CD8-positive, alpha-beta memory T cell (primary cell): ENCODE measurements at regions not wholly inside any gene's neighbourhood (a gene's known extent, or its start where the extent isn't known, plus 50 kb on each side); places are given as distances from the start of the nearest gene placed in this dataset.

Experiments
- CTCF ChIA-PET: fragments of 350-600 bp; sonication (Branson Sonifier 250); formaldehyde crosslinking; loops from one replicate; lab custom pipeline; 2021; ENCODE audit warnings: antibody characterized with exemption; lab: Charles Lee
- POLR2A ChIA-PET: fragments of 350-600 bp; sonication (Branson Sonifier 250); formaldehyde crosslinking; loops from one replicate; lab custom pipeline; 2021; ENCODE audit warnings: antibody characterized with exemption; lab: Charles Lee
- DNase-seq, 5 donors: peaks; one replicate each; pipeline versions ENCODE4 v3.0.0 to v3.0.0-alpha.2; 2020 to 2022; ENCODE audit warnings: mixed read lengths in 1 of 5
- H3K27ac ChIP-seq: one replicate; pipeline ENCODE4 v1.7.0; 2013; ENCODE audit warnings: low read depth, mild to moderate bottlenecking, low read length, moderate library complexity
- H3K27me3 ChIP-seq: 2 replicates; pipeline ENCODE4 v1.7.0; 2013; ENCODE audit warnings: low read length, mild to moderate bottlenecking; ENCODE audit not compliant: insufficient read depth, poor library complexity, severe bottlenecking
- H3K36me3 ChIP-seq: 2 replicates; pipeline ENCODE4 v1.7.0; 2013; ENCODE audit warnings: mild to moderate bottlenecking, low read length, moderate library complexity; ENCODE audit not compliant: insufficient read depth
- H3K4me1 ChIP-seq: 2 replicates; pipeline ENCODE4 v1.7.0; 2013; ENCODE audit warnings: mild to moderate bottlenecking, low read length, moderate library complexity; ENCODE audit not compliant: insufficient read depth
- H3K4me3 ChIP-seq: 2 replicates; pipeline ENCODE4 v1.7.0; 2013; ENCODE audit warnings: mild to moderate bottlenecking, low read length
- H3K9me3 ChIP-seq: 2 replicates; pipeline ENCODE4 v1.7.0; 2013; ENCODE audit warnings: mild to moderate bottlenecking, low read length
- H3K27ac Mint-ChIP-seq, 8 donors: one replicate each; pipeline ENCODE4 v1.8.0; 2020 to 2021; ENCODE audit warnings: mixed read lengths in 8 of 8, mild to moderate bottlenecking in 6 of 8, inconsistent platforms in 3 of 8, moderate library complexity in 3 of 8
- H3K27me3 Mint-ChIP-seq, 2 donors: one replicate each; pipeline ENCODE4 v1.8.0; 2020 to 2021; ENCODE audit warnings: mixed read lengths in 2 of 2, mild to moderate bottlenecking in 1 of 2, moderate library complexity in 1 of 2
- H3K36me3 Mint-ChIP-seq, 3 donors: one replicate each; pipeline ENCODE4 v1.8.0; 2020 to 2021; ENCODE audit warnings: mixed read lengths in 3 of 3, inconsistent platforms in 1 of 3, mild to moderate bottlenecking in 1 of 3
- H3K4me1 Mint-ChIP-seq, 3 donors: one replicate each; pipeline ENCODE4 v1.8.0; 2020 to 2021; ENCODE audit warnings: mixed read lengths in 3 of 3, inconsistent platforms in 1 of 3, mild to moderate bottlenecking in 1 of 3
- H3K4me3 Mint-ChIP-seq, 7 donors: one replicate each; pipeline ENCODE4 v1.8.0; 2020 to 2021; ENCODE audit warnings: mixed read lengths in 7 of 7, mild to moderate bottlenecking in 6 of 7, moderate library complexity in 4 of 7, inconsistent platforms in 2 of 7
- H3K9me3 Mint-ChIP-seq, 5 donors: one replicate each; pipeline ENCODE4 v1.8.0; 2020 to 2022; ENCODE audit warnings: mixed read lengths in 5 of 5, mild to moderate bottlenecking in 3 of 5, moderate library complexity in 2 of 5, inconsistent platforms in 1 of 5

DNA sequence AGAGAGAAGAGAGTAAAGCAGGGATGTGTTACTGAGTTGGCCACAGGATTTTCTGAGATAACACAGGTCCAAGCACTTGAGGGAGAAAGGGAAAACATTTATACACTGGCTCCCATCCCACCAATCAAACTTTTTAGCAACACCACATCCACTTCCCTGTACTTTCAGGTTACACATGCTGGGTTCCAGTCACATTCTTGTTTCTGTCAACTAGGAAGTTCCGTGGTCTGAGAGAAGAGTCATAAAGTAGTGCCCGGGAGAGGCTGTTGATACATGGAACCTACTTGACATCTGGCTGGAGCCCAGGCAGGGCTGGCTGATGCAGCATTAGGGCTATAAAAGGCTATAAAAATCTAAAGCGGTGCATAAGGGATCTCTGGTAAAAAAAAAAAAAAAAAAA lies 473.9 kb upstream of the COX7C start:
- Histone ChIP-seq H3K36me3 (no peaks in the 10 kb centered on the region), H3K9me3 (no peaks in the 10 kb centered on the region), H3K4me3 (no peak overlapping the region), H3K27ac (no peak overlapping the region), H3K4me1 (no peaks in the 10 kb centered on the region), H3K27me3 (no peaks in the 10 kb centered on the region)
- no peaks in the 10 kb centered on the region for H3K27me3 Mint-ChIP-seq
- no peaks in the 10 kb centered on the region for H3K4me1 Mint-ChIP-seq
- ChIA-PET CTCF (no interaction called here), POLR2A (no interaction called here)
- H3K9me3 Mint-ChIP-seq: peaks cover 0 to 24% (median 3%) of the 10 kb centered on the region in 5 donors
- no peak overlapping the region for H3K4me3 Mint-ChIP-seq
- no peak for DNase-seq
- H3K27ac Mint-ChIP-seq: no peak overlapping the region
- H3K36me3 Mint-ChIP-seq: no peaks in the 10 kb centered on the region

DNA sequence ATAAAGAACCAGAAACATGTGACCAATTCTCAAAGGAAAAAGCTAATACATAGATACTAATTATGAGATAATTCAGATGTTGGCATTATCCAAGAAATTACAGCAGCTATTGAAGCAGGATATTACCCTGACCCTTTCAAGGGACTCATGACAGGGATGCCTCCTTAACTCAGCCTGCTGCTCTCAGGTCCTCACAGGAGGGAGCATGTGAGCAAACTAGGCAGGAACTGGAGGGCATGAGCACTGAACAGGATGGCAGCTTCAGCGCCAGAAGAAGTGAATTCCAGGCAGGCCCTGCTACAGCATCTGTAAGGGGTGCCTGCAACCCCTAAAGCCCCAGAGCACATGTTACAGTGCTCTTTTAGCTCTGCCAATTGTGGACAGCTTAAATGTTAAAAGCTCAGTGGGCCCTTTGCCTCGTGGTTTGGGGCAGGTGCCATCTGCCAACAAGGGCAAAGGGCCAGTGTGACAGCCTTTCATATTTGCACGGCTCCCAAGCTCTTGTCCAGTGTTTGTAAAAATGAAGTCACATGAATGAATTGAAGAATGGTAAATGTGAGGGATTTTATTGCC lies 464.7 kb upstream of the COX7C start:
- no peaks in the 10 kb centered on the region for H3K4me1 Mint-ChIP-seq
- no peaks in the 10 kb centered on the region for H3K36me3 Mint-ChIP-seq
- POLR2A ChIA-PET: no interaction called here
- H3K4me3 ChIP-seq: no peak overlapping the region
- H3K4me1 ChIP-seq: no peaks in the 10 kb centered on the region
- H3K4me3 Mint-ChIP-seq: no peak overlapping the region
- H3K27me3 Mint-ChIP-seq: no peaks in the 10 kb centered on the region
- H3K9me3 Mint-ChIP-seq: peaks cover 1 to 9% (median 2%) of the 10 kb centered on the region in 5 donors
- no peak for DNase-seq
- no peaks in the 10 kb centered on the region for H3K9me3 ChIP-seq
- CTCF ChIA-PET: no interaction called here
- H3K27ac Mint-ChIP-seq: no peak overlapping the region
- H3K27ac ChIP-seq: no peak overlapping the region
- no peaks in the 10 kb centered on the region for H3K27me3 ChIP-seq
- H3K36me3 ChIP-seq: no peaks in the 10 kb centered on the region

DNA sequence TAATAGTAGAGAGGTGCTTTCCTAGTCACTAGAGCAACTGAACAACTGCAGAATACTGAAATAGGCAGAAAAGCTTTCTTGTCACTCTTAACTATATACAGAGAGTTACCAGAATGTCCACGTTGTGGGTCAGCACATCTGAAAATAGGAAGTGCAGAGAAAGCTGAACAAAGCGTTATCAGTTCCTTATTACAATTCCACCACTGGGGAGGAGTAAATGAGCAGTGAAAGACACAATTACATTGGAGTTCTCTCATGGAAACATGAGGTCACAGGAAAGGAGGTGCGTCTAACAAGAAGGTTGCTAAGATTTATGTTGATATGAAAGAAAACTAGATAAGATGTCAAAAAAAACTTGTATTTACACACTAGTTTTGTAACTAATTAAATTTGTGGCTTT lies 461.9 kb upstream of the COX7C start:
- POLR2A ChIA-PET: no interaction called here
- Mint-ChIP-seq H3K9me3 (peaks cover 0 to 9% (median 2%) of the 10 kb centered on the region in 5 donors), H3K27ac (no peak overlapping the region), H3K27me3 (no peaks in the 10 kb centered on the region), H3K4me3 (no peak overlapping the region), H3K36me3 (no peaks in the 10 kb centered on the region), H3K4me1 (no peaks in the 10 kb centered on the region)
- CTCF ChIA-PET: no interaction called here
- Histone ChIP-seq H3K4me3 (no peak overlapping the region), H3K4me1 (no peaks in the 10 kb centered on the region), H3K27me3 (no peaks in the 10 kb centered on the region), H3K27ac (no peak overlapping the region), H3K36me3 (no peaks in the 10 kb centered on the region), H3K9me3 (no peaks in the 10 kb centered on the region)
- DNase-seq: no peak

DNA sequence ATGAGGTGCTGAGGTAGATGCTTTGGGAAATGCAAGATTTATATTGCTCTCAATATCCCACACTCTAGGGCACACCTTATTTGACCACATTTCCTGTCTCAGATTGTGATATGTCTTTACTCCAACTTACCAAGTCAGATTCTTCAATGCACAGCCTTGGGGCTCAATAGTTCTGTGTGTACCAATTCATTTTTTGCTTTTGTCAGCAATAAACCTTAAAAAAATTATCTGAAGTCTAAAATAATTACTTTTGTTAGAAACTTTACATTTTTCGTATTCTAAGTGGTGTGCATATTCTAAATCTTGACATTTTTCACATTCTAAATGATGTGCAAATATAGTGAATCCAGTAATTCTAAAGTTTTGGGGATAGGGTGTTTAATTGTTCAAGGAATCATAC lies 447.5 kb upstream of the COX7C start:
- ChIA-PET CTCF (no interaction called here), POLR2A (no interaction called here)
- no peak for DNase-seq
- H3K4me3 ChIP-seq: no peak overlapping the region
- no peaks in the 10 kb centered on the region for H3K36me3 ChIP-seq
- H3K27me3 Mint-ChIP-seq: no peaks in the 10 kb centered on the region
- H3K4me1 ChIP-seq: no peaks in the 10 kb centered on the region
- no peaks in the 10 kb centered on the region for H3K9me3 ChIP-seq
- H3K9me3 Mint-ChIP-seq: peaks cover 0 to 12% (median 0%) of the 10 kb centered on the region in 5 donors
- H3K27ac Mint-ChIP-seq: no peak overlapping the region
- H3K27ac ChIP-seq: no peak overlapping the region
- H3K4me1 Mint-ChIP-seq: no peaks in the 10 kb centered on the region
- no peaks in the 10 kb centered on the region for H3K36me3 Mint-ChIP-seq
- no peaks in the 10 kb centered on the region for H3K27me3 ChIP-seq
- H3K4me3 Mint-ChIP-seq: no peak overlapping the region

- Mint-ChIP-seq H3K27me3 (no peaks in the 10 kb centered on the region), H3K36me3 (no peaks in the 10 kb centered on the region), H3K4me1 (no peaks in the 10 kb centered on the region), H3K9me3 (peaks cover 0 to 8% (median 2%) of the 10 kb centered on the region in 5 donors), H3K27ac (no peak overlapping the region), H3K4me3 (no peak overlapping the region)
- no peaks in the 10 kb centered on the region for H3K4me1 ChIP-seq
- ChIA-PET CTCF (no interaction called here), POLR2A (no interaction called here)
- no peaks in the 10 kb centered on the region for H3K27me3 ChIP-seq
- no peaks in the 10 kb centered on the region for H3K9me3 ChIP-seq
- no peak overlapping the region for H3K27ac ChIP-seq
- no peak overlapping the region for H3K4me3 ChIP-seq
- no peaks in the 10 kb centered on the region for H3K36me3 ChIP-seq
- DNase-seq: no peak
Observed at GRCh38 chr5:86175224-86175623, 442.5 kb upstream of the COX7C start.

DNA sequence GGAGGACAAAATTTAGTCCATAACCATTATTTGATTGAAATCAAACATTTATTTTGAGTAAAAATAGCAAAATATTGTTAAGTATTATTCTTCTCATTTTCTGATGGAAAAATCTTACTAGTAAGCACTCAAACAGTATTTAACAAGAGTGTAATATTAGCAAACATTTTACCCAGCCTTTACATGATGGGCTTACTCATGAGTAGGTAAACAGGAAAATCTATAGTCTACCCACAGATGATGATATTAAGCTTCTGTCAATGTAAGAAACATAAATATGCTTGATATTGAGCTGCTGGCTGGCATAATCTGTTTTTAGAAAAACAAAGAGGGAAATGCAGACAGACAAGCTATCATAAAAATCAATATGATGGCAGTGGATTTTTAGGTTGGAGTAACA lies 418.5 kb upstream of the COX7C start:
- H3K27ac ChIP-seq: no peak overlapping the region
- Mint-ChIP-seq H3K36me3 (no peaks in the 10 kb centered on the region), H3K4me1 (no peaks in the 10 kb centered on the region), H3K27me3 (no peaks in the 10 kb centered on the region), H3K4me3 (no peak overlapping the region), H3K9me3 (peaks cover 0 to 2% (median 0%) of the 10 kb centered on the region in 5 donors), H3K27ac (no peak overlapping the region)
- H3K9me3 ChIP-seq: no peaks in the 10 kb centered on the region
- H3K4me3 ChIP-seq: no peak overlapping the region
- no peaks in the 10 kb centered on the region for H3K36me3 ChIP-seq
- no peaks in the 10 kb centered on the region for H3K27me3 ChIP-seq
- POLR2A ChIA-PET: no interaction called here
- DNase-seq: no peak
- H3K4me1 ChIP-seq: no peaks in the 10 kb centered on the region
- CTCF ChIA-PET: no interaction called here

DNA sequence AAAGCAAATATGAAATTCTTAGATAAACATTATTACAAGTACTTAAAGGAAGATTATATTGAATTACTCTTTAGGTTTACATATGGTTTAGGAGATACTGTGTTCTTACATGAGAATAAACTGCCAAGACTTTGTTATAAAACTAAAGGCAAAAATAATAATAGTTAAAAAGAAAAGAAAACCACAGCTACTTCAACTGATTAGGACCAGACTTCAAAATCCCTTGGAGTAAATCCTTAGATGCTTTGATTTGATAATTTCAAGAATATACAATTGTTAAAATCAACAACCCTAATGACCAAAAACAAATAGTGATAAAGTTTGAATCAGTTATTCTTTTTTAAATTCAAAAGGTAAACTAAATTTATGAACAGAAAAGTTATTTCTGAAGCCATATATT lies 389.6 kb upstream of the COX7C start:
- peaks cover 0 to 11% (median 5%) of the 10 kb centered on the region in 5 donors for H3K9me3 Mint-ChIP-seq
- no peak overlapping the region for H3K4me3 Mint-ChIP-seq
- Histone ChIP-seq H3K9me3 (no peaks in the 10 kb centered on the region), H3K4me3 (no peak overlapping the region), H3K27me3 (no peaks in the 10 kb centered on the region), H3K36me3 (no peaks in the 10 kb centered on the region), H3K4me1 (no peaks in the 10 kb centered on the region), H3K27ac (no peak overlapping the region)
- no peak for DNase-seq
- no peaks in the 10 kb centered on the region for H3K27me3 Mint-ChIP-seq
- no peak overlapping the region for H3K27ac Mint-ChIP-seq
- POLR2A ChIA-PET: no interaction called here
- peaks cover 0 to 3% (median 0%) of the 10 kb centered on the region in 3 donors for H3K36me3 Mint-ChIP-seq
- CTCF ChIA-PET: no interaction called here
- no peaks in the 10 kb centered on the region for H3K4me1 Mint-ChIP-seq

- H3K9me3 ChIP-seq: no peaks in the 10 kb centered on the region
- DNase-seq: no peak
- no peaks in the 10 kb centered on the region for H3K36me3 ChIP-seq
- Mint-ChIP-seq H3K36me3 (no peaks in the 10 kb centered on the region), H3K9me3 (peaks cover 0 to 3% (median 0%) of the 10 kb centered on the region in 5 donors), H3K27ac (no peak overlapping the region), H3K4me1 (no peaks in the 10 kb centered on the region), H3K27me3 (no peaks in the 10 kb centered on the region), H3K4me3 (no peak overlapping the region)
- no peaks in the 10 kb centered on the region for H3K27me3 ChIP-seq
- no peak overlapping the region for H3K27ac ChIP-seq
- ChIA-PET CTCF (no interaction called here), POLR2A (no interaction called here)
- H3K4me3 ChIP-seq: no peak overlapping the region
- no peaks in the 10 kb centered on the region for H3K4me1 ChIP-seq
Observed at GRCh38 chr5:86232246-86232645, 385.5 kb upstream of the COX7C start.

DNA sequence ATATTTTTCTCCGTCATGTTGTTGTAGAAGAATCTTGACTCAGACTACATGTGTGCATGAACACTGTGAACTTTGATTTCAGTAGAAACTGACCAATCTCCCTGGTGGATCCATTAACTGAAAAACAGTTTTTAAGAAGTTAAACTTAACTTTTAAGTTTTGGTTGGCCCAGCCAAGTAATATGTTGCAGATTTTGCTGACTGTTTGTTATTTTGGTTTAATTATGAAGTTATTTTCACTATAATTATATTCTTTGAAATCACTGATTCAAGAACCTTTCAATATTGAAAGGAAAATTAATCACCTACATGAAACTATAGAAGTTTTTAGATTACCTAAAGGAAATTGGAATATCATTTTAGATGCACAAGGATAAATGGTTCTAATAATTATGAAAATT lies 373.6 kb upstream of the COX7C start:
- Mint-ChIP-seq H3K27me3 (no peaks in the 10 kb centered on the region), H3K9me3 (peaks cover 0 to 5% (median 2%) of the 10 kb centered on the region in 5 donors), H3K4me1 (no peaks in the 10 kb centered on the region), H3K36me3 (no peaks in the 10 kb centered on the region), H3K27ac (no peak overlapping the region), H3K4me3 (no peak overlapping the region)
- Histone ChIP-seq H3K4me3 (no peak overlapping the region), H3K4me1 (no peaks in the 10 kb centered on the region), H3K36me3 (no peaks in the 10 kb centered on the region), H3K27ac (no peak overlapping the region), H3K27me3 (no peaks in the 10 kb centered on the region), H3K9me3 (no peaks in the 10 kb centered on the region)
- POLR2A ChIA-PET: no interaction called here
- CTCF ChIA-PET: no interaction called here
- DNase-seq: no peak
